ENCODE measurements at regions not wholly inside any gene's neighbourhood (a gene's known extent, or its start where the extent isn't known, plus 50 kb on each side); places are given as distances from the start of the nearest gene placed in this dataset.

DNA sequence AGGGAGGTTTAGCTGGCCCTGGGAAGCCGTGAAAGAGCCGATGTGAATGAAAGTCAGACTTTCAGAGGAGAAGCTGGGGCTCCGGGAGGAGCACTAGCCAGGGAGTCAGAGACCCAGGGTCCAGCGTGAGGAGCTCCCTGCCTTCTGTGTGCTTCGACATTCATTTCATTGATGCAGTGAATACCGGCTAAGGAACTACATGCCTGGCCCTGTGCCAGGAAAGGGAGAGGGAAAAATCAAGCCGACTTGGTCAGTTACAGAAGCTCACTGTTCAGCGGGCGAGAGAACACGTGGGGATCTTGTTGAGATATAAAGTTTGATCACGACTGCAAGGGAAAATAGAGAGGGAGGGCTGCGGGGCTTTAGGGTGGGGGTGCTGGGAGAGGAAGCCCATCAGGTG lies 76.7 kb upstream of the RUNX3 start:
- no peaks in the 10 kb centered on the region for H3K36me3 ChIP-seq (ENCODE audit: control insufficient read depth, insufficient read depth, low read length)
- H3K27me3 ChIP-seq (replicated peaks; ENCODE audit: control insufficient read depth, insufficient read depth, low read length): no peaks in the 10 kb centered on the region
- DNase-seq (ENCODE audit: extremely low read depth, insufficient read length): no peak
- no peak overlapping the region for H3K4me3 ChIP-seq (replicated peaks; ENCODE audit: low read depth, low read length)
- TF ChIP-seq, protein P1, sequence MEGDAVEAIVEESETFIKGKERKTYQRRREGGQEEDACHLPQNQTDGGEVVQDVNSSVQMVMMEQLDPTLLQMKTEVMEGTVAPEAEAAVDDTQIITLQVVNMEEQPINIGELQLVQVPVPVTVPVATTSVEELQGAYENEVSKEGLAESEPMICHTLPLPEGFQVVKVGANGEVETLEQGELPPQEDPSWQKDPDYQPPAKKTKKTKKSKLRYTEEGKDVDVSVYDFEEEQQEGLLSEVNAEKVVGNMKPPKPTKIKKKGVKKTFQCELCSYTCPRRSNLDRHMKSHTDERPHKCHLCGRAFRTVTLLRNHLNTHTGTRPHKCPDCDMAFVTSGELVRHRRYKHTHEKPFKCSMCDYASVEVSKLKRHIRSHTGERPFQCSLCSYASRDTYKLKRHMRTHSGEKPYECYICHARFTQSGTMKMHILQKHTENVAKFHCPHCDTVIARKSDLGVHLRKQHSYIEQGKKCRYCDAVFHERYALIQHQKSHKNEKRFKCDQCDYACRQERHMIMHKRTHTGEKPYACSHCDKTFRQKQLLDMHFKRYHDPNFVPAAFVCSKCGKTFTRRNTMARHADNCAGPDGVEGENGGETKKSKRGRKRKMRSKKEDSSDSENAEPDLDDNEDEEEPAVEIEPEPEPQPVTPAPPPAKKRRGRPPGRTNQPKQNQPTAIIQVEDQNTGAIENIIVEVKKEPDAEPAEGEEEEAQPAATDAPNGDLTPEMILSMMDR (IDR thresholded peaks at IDR 0.05; ENCODE audit: insufficient read depth, low read length, poor library complexity, severe bottlenecking): no peak

DNA sequence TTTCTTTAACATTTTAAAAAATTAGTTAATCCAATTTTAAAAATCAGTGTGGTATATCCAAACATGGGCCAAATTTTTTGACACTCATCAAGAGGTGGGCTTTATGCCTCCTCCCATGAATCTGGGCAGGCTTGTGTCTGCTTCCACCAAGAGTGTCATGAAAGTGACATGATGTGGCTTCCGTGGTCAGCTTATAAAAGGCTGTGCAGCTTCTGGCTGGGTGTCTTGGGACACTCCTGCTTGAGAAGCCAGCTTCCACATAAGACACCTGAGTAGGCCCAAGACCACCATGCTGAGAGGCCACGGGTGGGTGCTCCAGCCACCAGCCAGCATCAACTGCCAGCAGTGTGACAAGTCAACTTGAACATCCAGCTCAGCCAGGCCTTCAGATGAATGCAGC lies 74.3 kb upstream of the RUNX3 start:
- TF ChIP-seq, protein P1 (IDR thresholded peaks at IDR 0.05; ENCODE audit: insufficient read depth, low read length, poor library complexity, severe bottlenecking): no peak
- no peaks in the 10 kb centered on the region for H3K27me3 ChIP-seq (replicated peaks; ENCODE audit: control insufficient read depth, insufficient read depth, low read length)
- DNase-seq (ENCODE audit: extremely low read depth, insufficient read length): no peak
- no peak overlapping the region for H3K4me3 ChIP-seq (replicated peaks; ENCODE audit: low read depth, low read length)
- H3K36me3 ChIP-seq (ENCODE audit: control insufficient read depth, insufficient read depth, low read length): no peaks in the 10 kb centered on the region

DNA sequence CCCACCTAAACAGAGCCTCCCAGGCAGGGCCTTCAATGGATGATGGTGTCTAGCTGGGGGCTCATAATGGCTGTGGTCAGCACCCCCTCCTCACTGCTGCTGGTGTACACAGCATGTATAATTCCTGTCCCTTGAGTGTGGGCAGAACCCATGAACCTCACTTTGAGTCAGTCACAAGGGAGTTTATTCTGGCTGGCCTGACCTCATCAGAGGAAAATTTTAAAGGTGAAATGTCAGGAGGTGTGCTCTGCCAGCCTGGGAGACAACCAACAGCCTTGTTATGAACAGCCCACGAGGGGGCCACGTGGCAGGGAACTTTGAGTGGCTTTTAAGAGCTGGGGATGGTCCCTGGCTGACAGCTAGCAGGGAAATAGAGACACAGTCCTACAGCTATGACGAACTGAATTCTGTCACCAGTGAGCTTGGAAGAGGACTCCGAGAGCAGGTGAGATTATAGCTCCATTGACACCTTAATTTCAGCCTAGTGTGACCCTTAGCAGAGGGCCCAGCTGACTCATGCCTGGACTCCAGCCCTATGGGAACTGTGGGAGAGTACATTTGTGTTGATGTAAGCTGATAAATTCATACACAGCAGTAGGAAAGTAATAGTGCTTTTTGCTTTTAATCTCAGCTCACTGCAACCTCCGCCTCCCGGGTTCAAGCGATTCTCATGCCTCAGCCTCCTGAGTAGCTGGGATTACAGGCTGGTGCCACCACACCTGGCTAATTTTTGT lies 73.5 kb upstream of the RUNX3 start:
- TF ChIP-seq, protein P1 (IDR thresholded peaks at IDR 0.05; ENCODE audit: insufficient read depth, low read length, poor library complexity, severe bottlenecking): no peak
- Histone ChIP-seq H3K4me3 (replicated peaks; ENCODE audit: low read depth, low read length) (no peak overlapping the region), H3K27me3 (replicated peaks; ENCODE audit: control insufficient read depth, insufficient read depth, low read length) (no peaks in the 10 kb centered on the region), H3K36me3 (ENCODE audit: control insufficient read depth, insufficient read depth, low read length) (no peaks in the 10 kb centered on the region)
- no peak for DNase-seq (ENCODE audit: extremely low read depth, insufficient read length)

DNA sequence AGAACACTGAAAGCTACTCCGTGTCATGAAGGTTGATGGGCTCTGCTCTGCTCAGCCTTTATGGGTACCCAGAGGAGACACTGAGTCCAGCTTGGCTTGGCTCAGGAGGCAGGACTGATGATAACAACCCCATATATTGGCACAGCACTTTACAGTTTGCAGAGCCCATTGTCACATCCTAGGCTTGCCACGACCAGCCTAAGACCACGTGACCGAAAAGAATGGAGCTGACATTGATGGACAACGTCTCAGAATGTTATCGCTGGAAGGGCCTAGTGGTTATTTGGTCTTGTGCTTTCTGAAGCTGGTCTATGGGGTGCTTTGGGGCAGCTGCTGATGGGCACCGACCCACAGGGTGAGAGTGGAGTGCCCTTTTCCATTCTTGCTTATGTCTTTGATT lies 72.9 kb upstream of the RUNX3 start:
- Histone ChIP-seq H3K4me3 (replicated peaks; ENCODE audit: low read depth, low read length) (no peak overlapping the region), H3K27me3 (replicated peaks; ENCODE audit: control insufficient read depth, insufficient read depth, low read length) (no peaks in the 10 kb centered on the region), H3K36me3 (ENCODE audit: control insufficient read depth, insufficient read depth, low read length) (no peaks in the 10 kb centered on the region)
- DNase-seq (ENCODE audit: extremely low read depth, insufficient read length): no peak
- TF ChIP-seq, protein P1 (IDR thresholded peaks at IDR 0.05; ENCODE audit: insufficient read depth, low read length, poor library complexity, severe bottlenecking): no peak

DNA sequence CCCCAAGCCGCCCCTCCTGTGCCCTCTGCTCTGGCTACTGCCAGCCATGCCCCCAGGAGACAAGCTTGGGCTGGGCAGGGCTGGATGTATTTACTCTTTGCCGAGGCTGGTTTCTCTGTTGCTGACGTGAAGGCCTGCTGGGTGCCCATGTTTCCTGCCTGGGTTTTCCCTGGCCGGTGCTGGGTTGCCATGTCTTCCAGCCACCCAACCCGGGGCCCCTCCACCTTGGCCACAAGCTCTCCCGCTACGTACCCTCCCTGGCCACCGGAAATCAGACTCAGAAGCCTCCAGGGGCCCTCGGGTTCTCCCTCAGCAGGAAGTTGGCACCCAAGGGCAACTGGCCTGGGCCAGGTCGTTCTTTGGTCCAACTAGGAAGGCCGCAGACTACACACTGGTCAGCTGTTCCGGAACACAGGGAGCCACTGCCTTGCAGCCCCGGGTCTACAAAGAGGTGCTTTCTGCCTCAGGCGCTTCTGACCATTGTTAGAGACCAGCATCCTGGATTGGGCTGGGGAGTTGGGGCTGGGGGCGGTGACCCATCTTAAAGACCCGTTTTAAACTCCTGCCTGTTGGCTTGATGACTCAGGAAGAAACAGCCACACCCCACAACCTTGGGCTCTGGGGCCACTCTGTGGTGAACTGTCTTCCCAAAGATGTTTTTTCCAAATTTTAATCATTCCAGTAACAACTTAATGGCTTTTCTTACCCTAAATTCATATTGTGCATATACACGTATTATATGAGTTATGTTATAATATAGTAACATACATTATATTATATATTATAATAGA lies 71.2 kb upstream of the RUNX3 start:
- H3K36me3 ChIP-seq (ENCODE audit: control insufficient read depth, insufficient read depth, low read length): no peaks in the 10 kb centered on the region
- no peak for DNase-seq (ENCODE audit: extremely low read depth, insufficient read length)
- H3K27me3 ChIP-seq (replicated peaks; ENCODE audit: control insufficient read depth, insufficient read depth, low read length): no peaks in the 10 kb centered on the region
- H3K4me3 ChIP-seq (replicated peaks; ENCODE audit: low read depth, low read length): no peak overlapping the region
- TF ChIP-seq, protein P1 (IDR thresholded peaks at IDR 0.05; ENCODE audit: insufficient read depth, low read length, poor library complexity, severe bottlenecking): no peak
